ENCODE measurements at regions not wholly inside any gene's neighbourhood (a gene's known extent, or its start where the extent isn't known, plus 50 kb on each side); places are given as distances from the start of the nearest gene placed in this dataset.

DNA sequence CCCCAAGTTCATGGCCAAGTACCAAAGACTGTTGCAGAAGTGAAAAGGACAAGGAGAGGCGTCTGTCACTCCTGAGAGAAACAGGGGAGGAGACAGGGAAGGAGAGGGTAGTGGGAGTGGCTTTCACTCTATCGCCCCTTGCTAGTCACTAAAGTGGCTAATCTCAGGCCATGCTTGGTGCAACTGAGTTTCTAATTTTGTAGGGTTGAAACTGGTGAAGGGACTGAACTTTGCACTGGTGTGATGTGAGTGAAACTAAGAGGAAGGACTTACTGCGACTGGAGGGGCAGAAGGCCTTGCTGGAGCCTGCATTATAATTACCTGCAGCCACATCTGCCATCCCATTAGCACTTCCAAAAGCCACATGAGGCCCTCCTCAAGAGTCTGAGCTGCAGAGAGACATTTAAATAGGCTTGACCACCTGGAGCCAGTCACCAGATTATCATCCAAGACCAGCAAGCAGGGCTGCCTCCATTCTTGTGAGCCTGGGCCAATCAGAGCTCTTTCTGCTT lies 107.2 kb upstream of the EEPD1 start:
- no peak for DNase-seq
- ChIA-PET CTCF (no interaction called here), POLR2A (ENCODE audit: unreplicated experiment) (no interaction called here)
- H3K14ac ChIP-seq (replicated peaks; ENCODE audit: low read depth, low read length) = peak overlapping the region; percentile 72
- BruUV-seq (replicated peaks) = no TSS peak
- H2BK120ac ChIP-seq (ENCODE audit: low read depth, low read length) = peak overlapping the region; percentile 53; the same call in 1 of the 2 replicates
- no peak for TF ChIP-seq FOS (IDR thresholded peaks at IDR 0.05; ENCODE audit: low read depth, low read length)
- TF ChIP-seq, protein P1, sequence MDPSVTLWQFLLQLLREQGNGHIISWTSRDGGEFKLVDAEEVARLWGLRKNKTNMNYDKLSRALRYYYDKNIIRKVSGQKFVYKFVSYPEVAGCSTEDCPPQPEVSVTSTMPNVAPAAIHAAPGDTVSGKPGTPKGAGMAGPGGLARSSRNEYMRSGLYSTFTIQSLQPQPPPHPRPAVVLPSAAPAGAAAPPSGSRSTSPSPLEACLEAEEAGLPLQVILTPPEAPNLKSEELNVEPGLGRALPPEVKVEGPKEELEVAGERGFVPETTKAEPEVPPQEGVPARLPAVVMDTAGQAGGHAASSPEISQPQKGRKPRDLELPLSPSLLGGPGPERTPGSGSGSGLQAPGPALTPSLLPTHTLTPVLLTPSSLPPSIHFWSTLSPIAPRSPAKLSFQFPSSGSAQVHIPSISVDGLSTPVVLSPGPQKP (IDR thresholded peaks at IDR 0.05; ENCODE audit: borderline replicate concordance, low read depth, low read length) = no peak
- no peak for TF ChIP-seq MAZ (IDR thresholded peaks at IDR 0.05; ENCODE audit: borderline replicate concordance, low read depth, low read length)
- no peak for TF ChIP-seq MAFK (IDR thresholded peaks at IDR 0.05; ENCODE audit: low read depth, low read length)
- no peak for TF ChIP-seq USF2 (IDR thresholded peaks at IDR 0.05; ENCODE audit: low read depth, low read length)
- no peak for TF ChIP-seq BHLHE40 (IDR thresholded peaks at IDR 0.05; ENCODE audit: low read depth, low read length)
- no peak for TF ChIP-seq RFX5 (IDR thresholded peaks at IDR 0.05; ENCODE audit: low read depth, low read length)
- TF ChIP-seq RAD21 (IDR thresholded peaks at IDR 0.05; ENCODE audit: low read length) = no peak
- TF ChIP-seq POLR2A (IDR thresholded peaks at IDR 0.05; ENCODE audit: low read depth, low read length) = no peak
- TF ChIP-seq CHD1 (IDR thresholded peaks at IDR 0.05; ENCODE audit: low read depth, low read length) = no peak
- no peak for TF ChIP-seq CEBPB (IDR thresholded peaks at IDR 0.05; ENCODE audit: low read depth, low read length)
- no peak for TF ChIP-seq RCOR1 (IDR thresholded peaks at IDR 0.05; ENCODE audit: insufficient replicate concordance, low read length)
- TF ChIP-seq, protein P2, sequence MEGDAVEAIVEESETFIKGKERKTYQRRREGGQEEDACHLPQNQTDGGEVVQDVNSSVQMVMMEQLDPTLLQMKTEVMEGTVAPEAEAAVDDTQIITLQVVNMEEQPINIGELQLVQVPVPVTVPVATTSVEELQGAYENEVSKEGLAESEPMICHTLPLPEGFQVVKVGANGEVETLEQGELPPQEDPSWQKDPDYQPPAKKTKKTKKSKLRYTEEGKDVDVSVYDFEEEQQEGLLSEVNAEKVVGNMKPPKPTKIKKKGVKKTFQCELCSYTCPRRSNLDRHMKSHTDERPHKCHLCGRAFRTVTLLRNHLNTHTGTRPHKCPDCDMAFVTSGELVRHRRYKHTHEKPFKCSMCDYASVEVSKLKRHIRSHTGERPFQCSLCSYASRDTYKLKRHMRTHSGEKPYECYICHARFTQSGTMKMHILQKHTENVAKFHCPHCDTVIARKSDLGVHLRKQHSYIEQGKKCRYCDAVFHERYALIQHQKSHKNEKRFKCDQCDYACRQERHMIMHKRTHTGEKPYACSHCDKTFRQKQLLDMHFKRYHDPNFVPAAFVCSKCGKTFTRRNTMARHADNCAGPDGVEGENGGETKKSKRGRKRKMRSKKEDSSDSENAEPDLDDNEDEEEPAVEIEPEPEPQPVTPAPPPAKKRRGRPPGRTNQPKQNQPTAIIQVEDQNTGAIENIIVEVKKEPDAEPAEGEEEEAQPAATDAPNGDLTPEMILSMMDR (conservative IDR thresholded peaks at IDR 0.05; ENCODE audit: low read depth, low read length) = no peak
- no peak for TF ChIP-seq NFE2L2 (IDR thresholded peaks at IDR 0.05; ENCODE audit: low read depth, low read length)
- no peak for TF ChIP-seq MXI1 (IDR thresholded peaks at IDR 0.05; ENCODE audit: borderline replicate concordance, low read depth, low read length)
- peak overlapping the region; percentile 87 for H3K18ac ChIP-seq (ENCODE audit: low read depth, low read length)
- no peaks in the 10 kb centered on the region for H3K79me1 ChIP-seq (ENCODE audit: low read depth in 1 of 2, low read length in 2 of 2)
- in situ Hi-C loops (cut with MboI; ENCODE audit: low sequenced_read_pairs) (no loop called here), dilution Hi-C loops (cut with HindIII; ENCODE audit: low sequenced_read_pairs, unreplicated experiment) (no loop called here), intact Hi-C loops (cut with micrococcal nuclease) (loop anchor here (5.0 kb wide), 1 partner anchor 71 kb away; no protein-coding TSS in a partner anchor)
- peak overlapping the region; percentile 72 for H3K4ac ChIP-seq (ENCODE audit: low read depth, low read length)
- no peak overlapping the region for H3K4me2 ChIP-seq (ENCODE audit: low read depth, low read length)
- no peaks in the 10 kb centered on the region for H3K36me3 ChIP-seq (ENCODE audit: control insufficient read depth, insufficient read depth, low read length)
- no peak overlapping the region; the same call in 1 of the 2 replicates for H4K5ac ChIP-seq (ENCODE audit: low read depth, low read length)
- H2BK5ac ChIP-seq (ENCODE audit: low read depth, low read length, poor library complexity, severe bottlenecking) = no peak overlapping the region
- no peak overlapping the region for H2AK9ac ChIP-seq (replicated peaks; ENCODE audit: low read depth, low read length, poor library complexity)
- H4K91ac ChIP-seq (ENCODE audit: insufficient read depth, low read depth, low read length) = peak overlapping the region; percentile 43; the same call in 1 of the 2 replicates
- peaks cover 24% of the 10 kb centered on the region for H3K4me1 ChIP-seq (ENCODE audit: control insufficient read depth, insufficient read depth, low read length)
- H3K27ac ChIP-seq (ENCODE audit: insufficient read depth, low read length) = peak overlapping the region; percentile 57; the same call in 1 of the 2 replicates
- H3K27me3 ChIP-seq (ENCODE audit: control insufficient read depth, insufficient read depth, low read length) = no peaks in the 10 kb centered on the region
- peak overlapping the region; percentile 14; the same call in 1 of the 2 replicates for H2AK5ac ChIP-seq (ENCODE audit: low read depth, low read length)
- H3K9me1 ChIP-seq (ENCODE audit: insufficient read depth, low read length) = peaks cover 11% of the 10 kb centered on the region
- no peaks in the 10 kb centered on the region for H3K9me3 ChIP-seq (ENCODE audit: control insufficient read depth, insufficient read depth, low read length)
- no peaks in the 10 kb centered on the region for H4K20me1 ChIP-seq (ENCODE audit: insufficient read depth, low read length)
- H3K56ac ChIP-seq (ENCODE audit: extremely low read depth, insufficient read depth, low read length) = no peak overlapping the region
- peak overlapping the region; percentile 27; the same call in 1 of the 3 replicates for H2BK15ac ChIP-seq (ENCODE audit: low read depth, low read length)
- H3K9ac ChIP-seq (ENCODE audit: low read depth, low read length) = no peak overlapping the region
- H2AFZ ChIP-seq (replicated peaks; ENCODE audit: low read length, poor library complexity) = no peak overlapping the region
- H3K23ac ChIP-seq (ENCODE audit: low read depth, low read length) = 0 out of 2 replicates have a peak overlapping the region, but pooled peaks have one; percentile 51
- peak overlapping the region; percentile 54; the same call in 1 of the 2 replicates for H2BK20ac ChIP-seq (ENCODE audit: low read depth, low read length)
- WGBS, 2 experiments (ENCODE audit: extremely low coverage in 2 of 2, insufficient read length in 1 of 2) = no CpG with 5 or more reads among the region's 3 CpGs
- no peak overlapping the region for H3K4me3 ChIP-seq (ENCODE audit: insufficient read depth, low read depth, low read length)
- H4K8ac ChIP-seq (ENCODE audit: low read depth in 2 of 2, low read length in 2 of 2) = peak overlapping the region in 1 of 2 experiments; percentile 64; a peak in 1 of 4 replicates
- no peak for ATAC-seq (ENCODE audit: low read depth)
